Muscle layer of colon (tissue), 2 donors: ENCODE measurements at regions not wholly inside any gene's neighbourhood (a gene's known extent, or its start where the extent isn't known, plus 50 kb on each side); places are given as distances from the start of the nearest gene placed in this dataset.
"Not testable (repeated sequence)": the region's sequence is repeated elsewhere in the genome, so short reads cannot be mapped to it uniquely, and the experiment has no call there.

Source experiments
- H3K27ac ChIP-seq: one replicate; pipeline ENCODE4 v1.7.0; 2013; ENCODE audit warnings: low read depth, mild to moderate bottlenecking, low read length, moderate library complexity
- H3K27me3 ChIP-seq, 2 donors: one replicate each; pipeline ENCODE4 v1.7.0; 2013; ENCODE audit warnings: low read length in 2 of 2, mild to moderate bottlenecking in 2 of 2; ENCODE audit not compliant: insufficient read depth in 2 of 2, control insufficient read depth in 1 of 2
- H3K36me3 ChIP-seq: one replicate; pipeline ENCODE4 v1.7.0; 2013; ENCODE audit warnings: mild to moderate bottlenecking, low read length; ENCODE audit not compliant: insufficient read depth
- H3K4me1 ChIP-seq: one replicate; pipeline ENCODE4 v1.7.0; 2013; ENCODE audit warnings: mild to moderate bottlenecking, low read length; ENCODE audit not compliant: insufficient read depth
- H3K4me3 ChIP-seq, 2 donors: one replicate each; pipeline ENCODE4 v1.7.0; 2013; ENCODE audit warnings: low read length in 2 of 2, low read depth in 1 of 2, mild to moderate bottlenecking in 1 of 2, moderate library complexity in 1 of 2
- H3K9ac ChIP-seq: one replicate; pipeline ENCODE4 v1.7.0; 2013; ENCODE audit warnings: low read length
- H3K9me3 ChIP-seq: one replicate; pipeline ENCODE4 v1.7.0; 2013; ENCODE audit warnings: mild to moderate bottlenecking, low read length
- donor health status: abdominal sarcoma.
- donor health status: Adenocarcinoma of cecum.

DNA sequence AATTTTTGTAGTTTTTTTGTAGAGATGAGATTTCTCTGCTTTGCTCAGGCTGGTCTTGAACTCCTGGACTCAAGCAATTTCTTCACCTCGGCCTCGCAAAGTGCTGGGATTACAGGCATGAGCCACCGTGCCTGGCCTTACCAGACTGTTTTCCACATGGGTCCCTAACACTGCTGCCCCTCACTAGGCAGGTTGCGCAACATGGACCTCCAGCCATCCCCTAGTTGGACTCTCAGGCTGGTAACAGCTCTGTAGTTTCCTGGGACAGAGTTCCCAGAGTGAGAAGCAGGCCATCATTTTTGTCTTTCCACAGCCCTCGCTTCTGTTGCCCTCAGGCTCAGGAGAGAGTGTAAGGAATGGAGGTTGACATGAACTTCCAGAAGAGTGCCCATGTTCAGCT lies 156.1 kb downstream of the CTH start:
- Histone ChIP-seq H3K9me3 (no peaks in the 10 kb centered on the region), H3K4me1 (no peaks in the 10 kb centered on the region), H3K36me3 (no peaks in the 10 kb centered on the region), H3K4me3 (no peak overlapping the region), H3K27me3 (no peaks in the 10 kb centered on the region), H3K27ac (no peak overlapping the region), H3K9ac (no peak overlapping the region)

DNA sequence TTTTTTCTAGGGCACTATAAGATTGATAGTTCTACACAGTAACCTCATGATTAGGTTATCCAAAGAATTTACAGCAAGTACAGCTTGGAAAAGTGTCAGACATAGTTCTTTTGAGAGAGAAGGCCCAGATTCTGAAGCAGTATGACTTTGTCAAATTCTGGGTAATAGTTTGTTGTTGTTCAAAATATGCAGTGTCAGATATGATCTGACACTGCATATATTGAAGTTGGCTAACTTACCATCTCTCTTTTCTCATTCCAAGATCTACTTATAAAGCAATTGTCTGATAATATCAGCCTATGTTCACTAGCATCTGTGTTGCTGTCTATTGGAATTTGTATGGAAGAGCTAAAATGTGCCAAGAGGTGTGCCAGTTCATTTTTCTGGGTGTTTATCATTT lies 160.1 kb downstream of the CTH start:
- Histone ChIP-seq H3K4me1 (no peaks in the 10 kb centered on the region), H3K9me3 (no peaks in the 10 kb centered on the region), H3K4me3 (no peak overlapping the region), H3K9ac (no peak overlapping the region), H3K36me3 (no peaks in the 10 kb centered on the region), H3K27me3 (no peaks in the 10 kb centered on the region), H3K27ac (no peak overlapping the region)

DNA sequence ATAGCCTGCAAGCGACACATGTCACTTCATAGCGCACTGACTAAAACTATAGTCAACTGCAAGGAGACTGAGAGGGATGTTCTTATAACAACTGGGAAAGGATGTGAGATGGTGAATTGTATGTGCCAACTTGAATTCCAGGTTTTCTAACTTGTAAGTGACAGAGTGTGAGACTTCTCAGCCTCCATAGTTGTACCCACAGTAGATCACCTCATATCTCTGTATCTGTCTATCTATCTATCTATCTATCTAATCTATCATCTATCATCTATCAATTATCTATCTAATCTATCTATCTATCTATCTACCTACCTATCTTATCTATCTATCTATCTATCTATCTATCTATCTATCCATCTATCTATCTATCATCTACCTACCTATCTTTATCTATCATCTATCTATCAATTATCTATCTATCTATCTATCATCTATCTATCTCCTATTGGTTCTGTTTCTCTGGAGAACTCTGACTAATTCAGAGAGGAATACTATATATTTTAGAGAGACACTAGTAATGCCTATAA lies 162.3 kb downstream of the CTH start:
- Histone ChIP-seq H3K9ac (no peak overlapping the region), H3K4me3 (no peak overlapping the region), H3K27me3 (no peaks in the 10 kb centered on the region), H3K9me3 (no peaks in the 10 kb centered on the region), H3K4me1 (no peaks in the 10 kb centered on the region), H3K36me3 (no peaks in the 10 kb centered on the region), H3K27ac (no peak overlapping the region)

DNA sequence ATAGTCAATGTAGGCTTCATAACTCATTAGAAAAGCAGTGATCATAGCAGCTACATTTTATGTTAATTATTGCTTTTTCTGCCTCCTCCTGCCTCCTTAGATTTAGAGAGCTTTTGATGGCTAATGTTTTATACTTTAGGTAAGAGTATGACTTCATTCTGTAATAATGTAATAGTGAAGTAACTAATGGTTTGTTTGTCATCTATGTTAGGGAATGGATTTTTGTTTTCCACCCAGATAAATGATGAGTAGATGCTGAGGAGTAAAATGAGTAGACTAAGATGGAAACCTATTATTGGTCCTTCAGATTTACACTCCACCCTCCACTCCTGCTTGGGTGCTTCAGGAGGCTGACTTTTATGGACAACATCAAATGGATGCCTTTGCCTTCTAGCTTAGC lies 170.6 kb downstream of the CTH start:
- no peaks in the 10 kb centered on the region for H3K9me3 ChIP-seq
- no peak overlapping the region for H3K4me3 ChIP-seq
- H3K27ac ChIP-seq: no peak overlapping the region
- H3K27me3 ChIP-seq: no peaks in the 10 kb centered on the region
- no peaks in the 10 kb centered on the region for H3K36me3 ChIP-seq
- no peak overlapping the region for H3K9ac ChIP-seq
- no peaks in the 10 kb centered on the region for H3K4me1 ChIP-seq

DNA sequence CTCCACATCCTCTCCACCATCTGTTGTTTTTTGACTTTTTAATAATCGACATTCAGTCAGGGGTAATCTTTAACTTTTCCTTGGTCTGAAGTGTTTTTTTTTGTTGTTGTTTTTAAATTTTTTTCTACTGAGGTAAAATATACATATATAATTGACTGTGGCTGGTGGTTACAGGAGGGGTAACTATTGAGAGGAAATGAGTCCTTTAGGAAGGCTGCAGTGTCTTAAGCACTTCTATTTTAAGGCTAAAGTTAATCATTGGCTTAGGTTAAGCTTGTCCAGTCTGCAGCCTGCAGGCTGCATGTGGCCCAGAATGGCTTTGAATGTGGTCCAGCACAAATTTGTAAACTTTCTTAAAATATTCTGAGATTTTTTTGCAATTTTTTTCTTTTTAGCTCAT lies 172.5 kb downstream of the CTH start:
- H3K9ac ChIP-seq: no peak overlapping the region
- H3K9me3 ChIP-seq: no peaks in the 10 kb centered on the region
- no peak overlapping the region for H3K27ac ChIP-seq
- no peaks in the 10 kb centered on the region for H3K4me1 ChIP-seq
- no peak overlapping the region for H3K4me3 ChIP-seq
- no peaks in the 10 kb centered on the region for H3K27me3 ChIP-seq
- H3K36me3 ChIP-seq: no peaks in the 10 kb centered on the region

DNA sequence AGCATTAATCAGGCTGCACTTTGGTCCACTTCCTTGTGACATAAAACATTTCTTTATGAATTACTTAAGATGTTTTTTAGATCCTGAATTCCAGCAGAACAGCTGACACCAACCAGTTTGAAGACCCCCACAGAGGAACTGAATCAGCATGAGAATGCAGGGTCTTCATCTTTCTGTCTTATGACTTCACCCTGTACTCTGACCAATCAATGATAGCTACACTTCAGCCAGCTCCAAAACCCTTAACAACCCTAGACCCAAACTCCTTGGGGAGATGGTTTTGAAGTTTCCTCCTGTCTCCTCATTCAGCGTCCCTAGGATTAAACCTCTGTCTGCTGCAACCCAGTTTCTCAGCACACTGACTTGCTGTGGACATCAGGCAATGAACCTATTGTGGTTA lies 175.0 kb downstream of the CTH start:
- H3K9ac ChIP-seq: no peak overlapping the region
- no peaks in the 10 kb centered on the region for H3K9me3 ChIP-seq
- no peaks in the 10 kb centered on the region for H3K36me3 ChIP-seq
- no peak overlapping the region for H3K27ac ChIP-seq
- no peak overlapping the region for H3K4me3 ChIP-seq
- no peaks in the 10 kb centered on the region for H3K4me1 ChIP-seq
- no peaks in the 10 kb centered on the region for H3K27me3 ChIP-seq

DNA sequence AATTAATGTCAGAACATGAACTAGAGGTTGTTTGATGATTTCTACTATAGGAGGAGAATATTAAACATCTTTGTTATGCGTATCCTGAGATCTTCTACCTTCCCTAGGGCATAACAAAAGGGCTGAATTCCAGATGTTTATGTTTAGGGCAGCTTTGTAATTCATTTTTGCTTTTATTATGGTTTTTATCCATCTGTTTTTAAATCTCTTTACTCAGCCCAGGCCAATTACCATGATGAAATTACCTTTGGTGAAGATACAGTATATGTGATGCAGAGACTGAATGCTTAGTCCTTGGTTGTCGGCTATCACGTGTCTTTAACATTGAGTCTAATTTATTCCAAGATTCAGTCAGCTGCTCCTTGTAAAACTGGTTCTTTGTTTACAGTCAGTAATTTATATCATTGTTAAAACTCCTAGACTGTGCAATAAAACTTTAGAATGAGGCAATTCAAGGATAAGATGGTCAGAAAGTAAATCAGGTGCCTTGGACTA lies 176.9 kb downstream of the CTH start:
- Histone ChIP-seq H3K9ac (no peak overlapping the region), H3K9me3 (no peaks in the 10 kb centered on the region), H3K4me3 (no peak overlapping the region), H3K36me3 (no peaks in the 10 kb centered on the region), H3K27ac (no peak overlapping the region), H3K4me1 (no peaks in the 10 kb centered on the region), H3K27me3 (no peaks in the 10 kb centered on the region)

DNA sequence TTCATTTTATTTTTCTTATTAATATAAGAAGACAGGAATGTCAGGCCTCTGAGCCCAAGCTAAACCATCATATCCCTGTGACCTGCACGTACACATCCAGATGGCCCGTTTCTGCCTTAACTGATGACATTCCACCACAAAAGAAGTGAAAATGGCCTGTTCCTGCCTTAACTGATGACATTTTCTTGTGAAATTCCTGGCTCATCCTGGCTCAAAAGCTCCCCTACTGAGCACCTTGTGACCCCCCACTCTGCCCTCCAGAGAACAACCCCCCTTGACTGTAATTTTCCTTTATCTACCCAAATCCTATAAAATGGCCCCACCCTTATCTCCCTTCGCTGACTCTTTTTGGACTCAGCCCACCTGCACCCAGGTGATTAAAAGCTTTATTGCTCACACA lies 182.5 kb downstream of the CTH start:
- H3K27me3 ChIP-seq, H3K4me3 ChIP-seq, H3K9me3 ChIP-seq, H3K9ac ChIP-seq, H3K36me3 ChIP-seq, H3K4me1 ChIP-seq, H3K27ac ChIP-seq: not testable (repeated sequence)

DNA sequence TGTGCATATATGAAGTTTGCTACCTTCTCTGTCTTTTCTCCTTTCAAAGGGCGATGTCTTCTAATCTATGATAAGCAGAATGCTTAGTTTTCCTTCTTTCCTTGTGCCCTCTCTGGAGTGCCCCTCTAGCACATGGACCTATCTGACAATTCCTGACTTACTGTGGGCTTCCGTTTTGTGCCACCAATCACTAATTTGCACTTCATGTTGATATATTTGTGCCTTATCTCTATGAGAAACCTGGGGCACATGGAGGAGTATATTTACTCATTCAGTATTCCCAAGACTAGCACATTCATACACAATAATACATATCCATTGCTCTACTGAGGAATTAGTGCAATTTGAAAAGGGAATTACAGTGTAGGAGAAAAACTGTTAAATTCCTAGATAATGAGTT lies 197.7 kb downstream of the CTH start:
- Histone ChIP-seq H3K4me1 (no peaks in the 10 kb centered on the region), H3K36me3 (no peaks in the 10 kb centered on the region), H3K9me3 (no peaks in the 10 kb centered on the region), H3K9ac (no peak overlapping the region), H3K4me3 (no peak overlapping the region), H3K27ac (no peak overlapping the region), H3K27me3 (no peaks in the 10 kb centered on the region)

DNA sequence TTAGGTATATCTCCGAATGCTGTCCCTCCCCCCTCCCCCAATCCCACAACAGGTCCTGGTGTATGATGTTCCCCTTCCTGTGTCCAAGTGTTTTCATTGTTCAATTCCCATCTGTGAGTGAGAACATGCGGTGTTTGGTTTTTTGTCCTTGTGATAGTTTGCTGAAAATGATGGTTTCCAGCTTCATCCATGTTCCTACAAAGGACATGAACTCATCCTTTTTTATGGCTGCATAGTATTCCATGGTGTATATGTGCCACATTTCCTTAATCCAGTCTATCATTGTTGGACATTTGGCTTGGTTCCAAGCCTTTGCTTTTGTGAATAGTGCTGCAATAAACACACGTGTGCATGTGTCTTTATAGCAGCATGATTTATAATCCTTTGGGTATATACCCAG lies 199.1 kb downstream of the CTH start:
- not testable (repeated sequence) for H3K4me1 ChIP-seq, H3K9ac ChIP-seq, H3K27ac ChIP-seq, H3K36me3 ChIP-seq, H3K4me3 ChIP-seq, H3K9me3 ChIP-seq, H3K27me3 ChIP-seq

DNA sequence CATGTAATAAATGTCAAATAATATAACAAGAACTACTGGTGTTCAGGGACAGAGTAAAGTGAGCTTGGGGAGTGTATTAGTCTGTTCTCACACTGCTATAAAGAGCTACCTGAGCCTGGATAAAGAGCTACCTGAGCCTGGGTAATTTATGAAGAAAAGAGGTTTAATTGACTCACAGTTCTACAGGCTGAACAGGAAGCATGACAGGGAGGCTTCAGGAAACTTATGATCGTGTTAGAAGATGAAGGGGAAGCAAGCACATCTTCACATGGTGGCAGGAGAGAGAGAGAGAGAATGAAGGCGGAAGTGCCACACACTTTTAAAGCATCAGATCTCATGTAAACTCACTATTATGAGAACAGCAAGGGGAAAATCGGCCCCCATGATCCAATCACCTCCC lies 205.9 kb downstream of the CTH start:
- Histone ChIP-seq H3K27me3 (no peaks in the 10 kb centered on the region), H3K9ac (no peak overlapping the region), H3K36me3 (no peaks in the 10 kb centered on the region), H3K9me3 (no peaks in the 10 kb centered on the region), H3K4me3 (no peak overlapping the region), H3K27ac (no peak overlapping the region), H3K4me1 (no peaks in the 10 kb centered on the region)

DNA sequence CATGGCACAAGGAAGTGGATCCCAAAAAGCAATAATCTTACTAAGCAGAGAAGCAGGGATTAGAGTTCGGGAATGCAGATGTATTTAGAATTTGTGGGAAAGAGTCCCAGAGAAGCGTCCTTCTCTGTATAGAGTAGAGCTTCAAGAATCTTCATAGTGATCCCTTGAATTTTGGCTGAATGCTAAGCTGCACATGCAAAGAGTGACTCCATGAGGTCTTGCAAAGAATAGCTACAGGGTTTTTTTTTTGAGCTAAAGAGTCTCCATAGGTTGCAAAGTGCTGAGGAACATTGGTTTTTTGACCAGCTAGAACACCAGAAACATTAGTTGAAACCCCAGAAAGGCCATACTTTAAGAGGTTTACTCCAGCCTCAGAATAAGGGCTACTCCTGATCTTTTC lies 206.7 kb downstream of the CTH start:
- Histone ChIP-seq H3K4me1 (no peaks in the 10 kb centered on the region), H3K27me3 (no peaks in the 10 kb centered on the region), H3K36me3 (no peaks in the 10 kb centered on the region), H3K4me3 (no peak overlapping the region), H3K27ac (no peak overlapping the region), H3K9ac (no peak overlapping the region), H3K9me3 (no peaks in the 10 kb centered on the region)
